ENCODE measurements at regions not wholly inside any gene's neighbourhood (a gene's known extent, or its start where the extent isn't known, plus 50 kb on each side); places are given as distances from the start of the nearest gene placed in this dataset.
A peak's percentile ranks its signal among the peaks of the same experiment; 100 is the strongest.
"Not testable (repeated sequence)": the region's sequence is repeated elsewhere in the genome, so short reads cannot be mapped to it uniquely, and the experiment has no call there.

DNA sequence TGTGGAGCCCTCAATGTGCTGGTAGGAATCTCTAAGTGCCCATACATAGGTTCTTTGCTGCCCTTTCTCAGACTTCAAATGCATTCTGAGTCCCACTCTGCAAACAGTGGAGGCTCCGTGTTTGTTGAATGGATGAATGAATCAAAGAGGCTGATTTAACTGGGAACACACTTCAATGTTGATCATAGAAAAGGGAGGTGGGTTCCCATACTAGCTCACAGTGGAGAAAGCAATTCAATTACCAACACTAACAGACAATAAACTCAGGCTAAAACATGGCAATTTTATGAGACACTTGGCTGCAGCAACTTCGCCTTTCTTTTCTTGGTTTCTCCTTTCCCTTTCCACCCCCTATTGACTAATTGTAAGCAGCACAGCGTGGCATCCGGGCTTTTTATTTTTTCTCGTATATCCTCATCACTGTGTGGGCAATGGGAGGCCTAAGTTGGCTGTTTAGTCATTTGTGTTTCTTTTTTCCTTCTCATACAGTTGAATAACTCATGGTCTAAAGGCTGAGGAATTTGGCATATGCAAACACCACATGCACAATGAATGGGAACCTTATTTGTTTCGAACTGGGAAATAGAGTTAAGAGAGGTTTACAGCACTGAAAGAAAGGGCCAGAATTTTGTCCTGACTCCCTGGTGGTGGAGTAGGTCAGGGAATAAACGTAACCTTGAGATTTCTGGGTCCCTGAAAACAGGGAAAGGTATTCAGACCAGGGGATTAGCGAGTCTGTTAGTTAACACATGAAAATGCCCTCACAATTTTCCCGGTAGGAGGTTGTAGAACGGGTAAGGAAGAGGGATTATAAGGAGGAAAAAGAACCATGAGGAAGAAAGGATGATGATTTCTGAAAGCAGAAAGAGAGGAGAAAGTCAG is 858.5 kb downstream of the KCNMA1 start:
- DNase-seq (ENCODE audit: low read depth): peak; percentile 50

DNA sequence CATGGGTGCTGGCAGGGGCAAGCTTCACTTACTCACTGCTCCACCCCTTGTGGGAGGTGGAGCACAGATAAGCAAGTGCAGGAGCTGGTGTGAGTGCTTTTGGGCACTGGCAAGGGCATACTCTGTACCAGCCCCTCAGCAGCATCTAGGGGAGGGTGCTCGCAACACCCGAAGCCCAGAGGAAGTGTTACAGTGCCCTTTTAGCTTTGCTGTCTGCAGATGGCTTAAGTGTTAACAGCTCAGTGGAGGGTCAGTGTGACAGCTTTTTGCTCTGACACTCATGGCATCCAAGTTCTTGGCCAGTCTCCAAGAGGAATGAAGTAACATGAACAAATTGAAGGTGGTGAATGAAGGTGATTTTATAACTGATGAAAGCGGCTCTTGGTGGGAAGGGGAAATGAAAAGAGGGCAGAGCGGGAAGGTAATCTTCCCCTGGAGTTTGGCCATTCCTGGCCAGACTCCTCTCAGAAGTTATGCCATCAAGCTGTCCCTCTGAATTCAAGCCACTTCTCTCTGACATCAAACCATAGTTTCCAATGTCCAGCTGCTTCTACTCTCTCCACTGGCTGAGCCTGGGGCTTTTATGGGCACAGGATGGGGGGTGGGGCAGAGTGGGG is 862.5 kb downstream of the KCNMA1 start:
- TF ChIP-seq, protein P1, sequence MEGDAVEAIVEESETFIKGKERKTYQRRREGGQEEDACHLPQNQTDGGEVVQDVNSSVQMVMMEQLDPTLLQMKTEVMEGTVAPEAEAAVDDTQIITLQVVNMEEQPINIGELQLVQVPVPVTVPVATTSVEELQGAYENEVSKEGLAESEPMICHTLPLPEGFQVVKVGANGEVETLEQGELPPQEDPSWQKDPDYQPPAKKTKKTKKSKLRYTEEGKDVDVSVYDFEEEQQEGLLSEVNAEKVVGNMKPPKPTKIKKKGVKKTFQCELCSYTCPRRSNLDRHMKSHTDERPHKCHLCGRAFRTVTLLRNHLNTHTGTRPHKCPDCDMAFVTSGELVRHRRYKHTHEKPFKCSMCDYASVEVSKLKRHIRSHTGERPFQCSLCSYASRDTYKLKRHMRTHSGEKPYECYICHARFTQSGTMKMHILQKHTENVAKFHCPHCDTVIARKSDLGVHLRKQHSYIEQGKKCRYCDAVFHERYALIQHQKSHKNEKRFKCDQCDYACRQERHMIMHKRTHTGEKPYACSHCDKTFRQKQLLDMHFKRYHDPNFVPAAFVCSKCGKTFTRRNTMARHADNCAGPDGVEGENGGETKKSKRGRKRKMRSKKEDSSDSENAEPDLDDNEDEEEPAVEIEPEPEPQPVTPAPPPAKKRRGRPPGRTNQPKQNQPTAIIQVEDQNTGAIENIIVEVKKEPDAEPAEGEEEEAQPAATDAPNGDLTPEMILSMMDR (IDR thresholded peaks at IDR 0.05; ENCODE audit: insufficient read depth, low read length): no peak
- H3K4me3 ChIP-seq (ENCODE audit: low read depth, low read length): no peak overlapping the region
- no peak for DNase-seq (ENCODE audit: low read depth)

More for the DNA sequence above, 858.5 kb downstream of the KCNMA1 start:
- no peak overlapping the region for H3K4me3 ChIP-seq (ENCODE audit: low read depth, low read length)
- TF ChIP-seq, protein P1 (IDR thresholded peaks at IDR 0.05; ENCODE audit: insufficient read depth, low read length): peak; percentile 34

DNA sequence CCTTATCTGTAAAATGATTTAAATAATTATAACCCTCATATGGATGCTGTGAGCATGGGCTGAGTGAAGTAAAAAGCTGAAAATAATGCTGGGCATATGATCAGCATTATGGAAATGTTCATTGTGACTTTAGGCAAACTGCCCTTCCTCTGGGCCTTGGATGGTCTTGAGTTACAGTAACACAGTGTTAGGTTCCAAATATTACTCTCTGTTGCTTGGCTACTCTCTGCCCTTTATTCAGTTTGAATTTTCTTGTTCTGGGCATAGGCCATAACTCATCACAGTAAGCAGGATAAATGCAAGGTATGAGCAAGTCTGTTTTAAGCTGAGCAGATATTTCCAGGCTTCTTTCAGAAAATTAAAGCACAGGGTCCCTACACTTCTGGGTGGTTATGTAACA is 868.0 kb downstream of the KCNMA1 start:
- no peak overlapping the region for H3K4me3 ChIP-seq (ENCODE audit: low read depth, low read length)
- DNase-seq (ENCODE audit: low read depth): no peak
- TF ChIP-seq, protein P1 (IDR thresholded peaks at IDR 0.05; ENCODE audit: insufficient read depth, low read length): no peak

DNA sequence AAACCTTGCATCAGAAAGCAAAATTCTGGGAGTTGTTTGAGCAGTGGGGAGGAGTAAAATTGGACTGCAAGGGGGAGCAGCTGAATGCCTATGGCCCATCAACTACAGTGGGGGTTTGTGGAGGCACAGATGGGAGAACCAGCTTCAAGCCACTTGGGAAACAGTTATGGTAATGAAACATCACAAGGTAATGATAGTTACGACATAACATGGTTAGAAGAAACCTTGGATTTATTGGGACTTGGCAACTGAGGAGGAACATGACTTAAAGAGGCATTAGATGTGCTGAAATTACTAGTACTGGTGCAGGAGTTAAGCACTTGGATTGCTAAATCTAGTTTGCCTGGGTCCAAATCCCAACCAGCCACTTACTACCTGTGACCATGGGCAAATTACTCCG is 868.4 kb downstream of the KCNMA1 start:
- H3K4me3 ChIP-seq (ENCODE audit: low read depth, low read length): no peak overlapping the region
- DNase-seq (ENCODE audit: low read depth): no peak
- TF ChIP-seq, protein P1 (IDR thresholded peaks at IDR 0.05; ENCODE audit: insufficient read depth, low read length): no peak

DNA sequence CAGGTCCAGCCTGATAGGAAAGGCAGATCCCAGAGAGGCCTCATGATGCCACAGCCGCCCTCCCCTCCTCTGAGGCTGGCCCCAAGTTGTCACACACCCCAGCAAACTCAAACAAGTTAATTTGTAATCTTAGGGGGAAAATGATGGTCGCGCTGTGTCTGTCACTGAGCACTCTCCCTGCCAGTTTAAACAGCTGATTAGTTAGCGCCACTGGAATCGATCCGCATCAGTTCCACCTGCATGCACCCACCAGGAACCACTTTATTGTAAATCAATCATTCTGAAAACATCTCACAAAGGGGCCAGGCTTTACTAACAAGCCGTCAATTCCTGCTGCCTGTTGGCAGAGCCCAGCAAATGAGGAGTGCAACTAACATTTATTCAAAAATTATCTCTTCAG is 870.9 kb downstream of the KCNMA1 start:
- DNase-seq (ENCODE audit: low read depth): no peak
- H3K4me3 ChIP-seq (ENCODE audit: low read depth, low read length): no peak overlapping the region
- TF ChIP-seq, protein P1 (IDR thresholded peaks at IDR 0.05; ENCODE audit: insufficient read depth, low read length): no peak

DNA sequence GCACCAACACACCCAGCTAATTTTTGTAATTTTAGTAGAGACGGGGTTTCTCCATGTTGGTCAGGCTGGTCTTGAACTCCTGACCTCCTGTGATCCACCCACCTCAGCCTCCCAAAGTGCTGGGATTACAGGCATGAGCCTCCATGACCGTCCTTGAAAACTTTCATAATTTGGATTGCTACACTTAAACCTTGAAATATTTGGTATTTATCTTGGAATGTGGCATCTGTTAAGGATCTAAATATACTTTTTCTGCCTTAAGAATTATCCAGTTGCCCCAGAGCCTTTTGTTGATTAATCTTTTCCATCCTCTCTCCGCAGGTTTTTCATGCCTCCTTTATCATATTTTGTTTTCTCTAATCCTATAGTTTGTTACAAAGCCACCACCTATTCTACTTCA is 872.7 kb downstream of the KCNMA1 start:
- DNase-seq (ENCODE audit: low read depth); H3K4me3 ChIP-seq (ENCODE audit: low read depth, low read length): not testable (repeated sequence)

DNA sequence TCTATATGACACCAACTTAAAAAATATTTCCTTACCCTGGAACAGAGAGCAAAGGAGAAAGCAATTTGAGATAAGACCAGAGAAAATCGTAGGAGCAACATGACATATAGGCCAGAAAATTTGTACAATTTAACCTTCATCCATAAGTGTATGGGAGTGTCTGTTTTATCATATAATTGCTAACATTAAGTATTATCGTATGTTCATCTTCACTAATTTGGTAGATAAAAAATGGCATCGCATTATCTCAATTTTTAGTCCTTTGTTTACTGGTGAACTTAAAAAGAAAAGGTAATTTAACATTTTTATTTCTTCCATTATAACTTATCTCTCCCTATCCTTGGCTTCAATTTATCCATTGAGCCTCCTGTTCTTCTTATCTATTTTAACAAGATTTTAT is 873.4 kb downstream of the KCNMA1 start:
- no peak overlapping the region for H3K4me3 ChIP-seq (ENCODE audit: low read depth, low read length)
- TF ChIP-seq, protein P1 (IDR thresholded peaks at IDR 0.05; ENCODE audit: insufficient read depth, low read length): no peak
- no peak for DNase-seq (ENCODE audit: low read depth)

Measured in fibroblast of the aortic adventitia (primary cell).